GM18907 (cell line): ENCODE measurements at regions not wholly inside any gene's neighbourhood (a gene's known extent, or its start where the extent isn't known, plus 50 kb on each side); places are given as distances from the start of the nearest gene placed in this dataset.

ENCODE experiments used
- ATAC-seq: cut with Tn5 transposase; IDR thresholded peaks from one replicate; pipeline ENCODE4 v1.9.1; 2021; ENCODE audit warnings: mild to moderate bottlenecking, moderate library complexity; ENCODE audit not compliant: unreplicated experiment

- ATAC-seq = no peak
These were observed 52.2 kb downstream of the FAT3 start for GRCh38 chr11:92276773-92277172.

GRCh38 chr11:92277871-92278270 lies 53.3 kb downstream of the FAT3 start:
- ATAC-seq = no peak

- ATAC-seq = no peak
These were observed 54.3 kb downstream of the FAT3 start for GRCh38 chr11:92278791-92279433.

DNA sequence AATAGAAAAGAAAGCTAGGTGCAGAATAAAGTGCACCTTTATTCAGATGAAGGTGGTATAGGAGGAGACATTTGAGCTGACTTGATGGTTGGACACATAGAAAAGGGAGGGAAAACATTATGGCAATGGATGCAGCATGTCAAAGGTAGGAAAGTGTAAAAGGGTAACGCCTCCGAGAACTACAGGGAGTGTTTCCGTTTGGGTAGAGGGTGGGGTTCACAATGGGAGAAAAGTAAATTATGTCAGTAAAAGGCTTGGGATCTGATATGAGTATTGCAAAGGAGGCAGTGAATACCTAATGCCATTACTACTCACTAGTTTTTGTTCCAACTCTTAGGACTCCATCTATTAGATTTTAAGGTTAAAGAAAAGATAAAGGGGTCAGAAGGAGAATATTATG lies 59.5 kb downstream of the FAT3 start:
- no peak for ATAC-seq

DNA sequence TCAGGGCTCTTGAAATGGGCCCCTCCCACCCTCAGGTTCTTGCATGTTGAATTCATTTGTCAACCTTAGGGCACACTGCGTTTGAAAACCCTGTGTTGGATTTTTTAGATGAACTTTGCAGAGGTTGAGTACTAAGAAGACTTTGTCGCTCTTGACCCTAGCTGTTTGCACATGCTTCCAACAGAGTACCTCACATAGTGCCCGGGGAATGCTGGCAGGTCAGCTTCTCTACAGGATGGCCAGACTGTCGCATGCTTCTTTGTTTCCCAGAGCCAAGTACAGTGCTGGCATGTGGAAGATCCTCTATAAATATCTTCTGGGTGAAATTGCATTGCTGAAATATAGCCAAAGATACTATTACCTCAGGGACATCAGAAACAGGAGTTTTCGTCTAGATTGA lies 59.9 kb downstream of the FAT3 start:
- no peak for ATAC-seq

GRCh38 chr11:92285776-92286175 lies 61.2 kb downstream of the FAT3 start:
- no peak for ATAC-seq

- no peak for ATAC-seq
These were observed 62.1 kb downstream of the FAT3 start for GRCh38 chr11:92286709-92287108.

GRCh38 chr11:92295175-92296137 lies 70.8 kb downstream of the FAT3 start:
- ATAC-seq = no peak

GRCh38 chr11:92296138-92296515 lies 71.5 kb downstream of the FAT3 start:
- ATAC-seq = no peak

GRCh38 chr11:92297567-92298553 lies 73.2 kb downstream of the FAT3 start:
- no peak for ATAC-seq

DNA sequence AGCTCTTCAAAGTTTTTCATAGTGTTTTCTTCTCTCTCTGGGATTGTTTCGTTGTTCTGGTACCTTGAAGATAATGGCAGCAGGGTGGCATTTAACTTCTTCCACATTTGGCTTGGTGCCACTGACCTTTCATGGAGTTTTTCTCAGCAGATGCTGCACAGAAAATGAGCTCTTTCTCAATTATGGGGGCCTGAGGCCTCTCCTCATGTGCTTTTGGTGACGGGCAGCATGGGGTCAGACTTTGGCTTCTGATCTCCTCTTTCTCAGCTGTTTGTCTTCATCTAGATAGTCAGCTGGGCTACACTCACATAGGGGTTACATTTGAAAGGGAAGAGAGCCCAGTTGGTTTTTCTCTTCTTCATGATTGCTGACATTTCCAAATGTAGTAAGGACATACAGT lies 76.3 kb downstream of the FAT3 start:
- no peak for ATAC-seq

- ATAC-seq = no peak
These were observed 78.2 kb downstream of the FAT3 start for GRCh38 chr11:92302770-92303169.

GRCh38 chr11:92304271-92304670 lies 79.7 kb downstream of the FAT3 start:
- ATAC-seq = no peak

- no peak for ATAC-seq
These were observed 82.4 kb downstream of the FAT3 start for GRCh38 chr11:92306966-92307510.

- no peak for ATAC-seq
These were observed 83.7 kb downstream of the FAT3 start for GRCh38 chr11:92308366-92308765.

DNA sequence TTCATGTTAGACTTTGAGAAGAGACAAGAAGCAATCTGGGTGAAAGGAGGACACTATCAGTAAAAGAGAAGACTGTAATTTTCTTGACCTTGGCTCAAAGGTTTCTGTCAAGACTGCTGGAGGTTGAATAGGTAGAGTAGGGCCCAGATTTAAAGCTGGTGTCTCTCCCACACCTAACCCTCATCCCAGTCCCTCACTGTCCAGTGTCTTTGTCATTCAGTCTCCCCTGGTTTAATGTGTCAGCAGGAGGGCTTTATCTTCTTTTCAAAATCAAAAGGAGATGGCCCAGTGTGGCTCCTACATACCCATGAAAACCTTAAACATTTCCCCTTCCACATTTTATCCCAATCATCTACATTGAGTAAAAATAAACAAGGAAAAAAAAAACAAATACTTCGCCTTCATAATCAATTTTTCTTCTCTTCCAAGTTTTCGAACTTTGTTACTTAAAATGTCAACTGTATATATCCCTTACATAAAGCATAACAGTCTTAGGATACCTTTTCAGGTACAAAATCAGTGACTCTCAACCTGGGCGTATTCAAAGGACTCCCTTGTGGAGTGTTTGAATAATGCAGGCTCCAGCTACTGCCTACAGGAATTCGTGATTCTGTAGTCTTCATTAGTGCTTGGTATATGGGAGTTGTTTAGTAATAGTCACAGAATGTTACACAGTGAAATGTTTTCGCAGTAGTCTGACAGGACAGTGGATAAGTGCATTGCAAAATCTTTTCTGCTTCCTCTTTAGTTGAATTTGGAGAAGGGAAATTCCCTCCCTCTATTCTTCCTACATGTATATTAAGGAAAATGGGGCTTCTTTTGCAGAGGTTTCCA lies 87.2 kb downstream of the FAT3 start:
- ATAC-seq = no peak

DNA sequence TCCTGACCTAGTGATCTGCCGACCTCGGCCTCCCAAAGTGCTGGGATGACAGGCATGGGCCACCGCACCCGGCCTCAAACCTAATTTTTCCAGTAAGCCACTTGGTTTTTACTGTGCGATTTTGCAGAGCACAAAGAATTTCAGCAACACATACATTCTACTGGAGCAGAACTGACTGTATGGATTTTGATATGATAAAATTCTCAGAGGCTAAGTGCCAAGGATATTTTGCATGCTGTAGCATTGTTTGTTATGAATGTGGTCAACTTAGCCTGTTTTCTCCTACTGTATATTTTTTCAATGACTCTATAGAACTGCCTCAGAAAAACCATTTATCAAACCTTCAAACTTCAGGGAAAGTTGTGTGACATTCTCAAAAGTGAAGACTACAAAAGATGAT lies 89.2 kb downstream of the FAT3 start:
- no peak for ATAC-seq

- ATAC-seq = no peak
These were observed 89.9 kb downstream of the FAT3 start for GRCh38 chr11:92314499-92314898.

- no peak for ATAC-seq
These were observed 91.6 kb downstream of the FAT3 start for GRCh38 chr11:92316106-92316809.
